ENCODE measurements at regions not wholly inside any gene's neighbourhood (a gene's known extent, or its start where the extent isn't known, plus 50 kb on each side); places are given as distances from the start of the nearest gene placed in this dataset.

DNA sequence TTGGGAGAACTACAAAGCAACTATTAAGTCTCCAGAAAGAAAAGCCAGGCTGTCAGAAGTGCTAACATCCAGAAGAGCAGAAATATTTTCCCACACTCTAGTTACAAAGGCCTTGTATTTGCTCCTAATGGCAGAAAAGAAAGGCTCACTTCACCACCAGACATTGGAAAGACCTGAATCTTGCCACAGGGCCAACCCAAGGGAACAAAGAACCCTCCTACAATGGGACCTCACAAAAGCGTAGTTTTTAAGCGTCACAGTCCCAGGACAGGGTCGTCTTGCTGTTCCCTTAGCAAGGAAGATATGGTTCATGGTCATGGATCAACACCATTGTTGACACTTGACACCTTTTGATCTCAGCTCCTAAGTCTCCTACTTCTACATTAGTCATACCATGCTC, 119.1 kb downstream of the RPS29 start:
- DNase-seq (ENCODE audit: insufficient read length, low spot score): no peak

DNA sequence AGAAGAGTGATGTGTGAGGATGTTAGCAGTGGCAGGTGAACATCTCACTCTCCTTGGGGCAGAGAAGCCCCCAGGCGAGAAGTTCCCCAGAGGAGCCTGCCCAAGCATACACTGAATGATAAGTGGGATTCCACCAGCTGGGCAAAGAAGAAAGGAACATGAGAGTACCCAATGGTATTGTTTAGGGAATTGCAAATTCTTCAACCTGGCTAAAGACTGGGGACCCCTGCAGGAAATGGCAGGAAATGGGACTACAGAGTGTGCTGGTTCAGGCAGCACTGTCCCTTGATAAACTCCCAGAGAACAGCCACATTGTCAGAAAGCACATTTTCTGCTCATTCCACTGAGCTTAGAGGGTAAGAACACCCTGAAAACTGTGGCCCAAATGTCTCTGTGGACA, 121.3 kb downstream of the RPS29 start:
- FAIRE-seq (no peak), DNase-seq (ENCODE audit: insufficient read length, low spot score) (no peak)

More for the DNA sequence above, 119.1 kb downstream of the RPS29 start:
- no peak for FAIRE-seq

DNA sequence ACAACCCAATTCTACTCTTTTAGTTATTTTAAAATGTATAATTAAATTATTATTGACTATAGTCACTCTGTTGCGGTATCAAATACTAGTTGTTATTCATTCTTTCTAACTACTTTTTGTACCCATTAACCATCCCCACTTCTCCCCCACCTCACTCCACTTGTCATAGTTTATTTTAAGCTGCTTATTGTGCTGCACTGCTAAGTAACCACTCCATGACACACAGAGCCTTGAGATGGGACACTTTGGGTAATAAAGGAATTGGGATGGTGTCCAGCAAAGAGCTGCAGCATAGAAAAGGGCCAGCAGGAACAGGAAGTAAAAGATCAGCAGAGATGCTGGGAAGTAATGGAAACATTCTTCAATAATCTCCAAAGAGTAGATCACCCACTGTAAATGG, 123.0 kb downstream of the RPS29 start:
- FAIRE-seq: no peak
- DNase-seq (ENCODE audit: insufficient read length, low spot score): no peak

DNA sequence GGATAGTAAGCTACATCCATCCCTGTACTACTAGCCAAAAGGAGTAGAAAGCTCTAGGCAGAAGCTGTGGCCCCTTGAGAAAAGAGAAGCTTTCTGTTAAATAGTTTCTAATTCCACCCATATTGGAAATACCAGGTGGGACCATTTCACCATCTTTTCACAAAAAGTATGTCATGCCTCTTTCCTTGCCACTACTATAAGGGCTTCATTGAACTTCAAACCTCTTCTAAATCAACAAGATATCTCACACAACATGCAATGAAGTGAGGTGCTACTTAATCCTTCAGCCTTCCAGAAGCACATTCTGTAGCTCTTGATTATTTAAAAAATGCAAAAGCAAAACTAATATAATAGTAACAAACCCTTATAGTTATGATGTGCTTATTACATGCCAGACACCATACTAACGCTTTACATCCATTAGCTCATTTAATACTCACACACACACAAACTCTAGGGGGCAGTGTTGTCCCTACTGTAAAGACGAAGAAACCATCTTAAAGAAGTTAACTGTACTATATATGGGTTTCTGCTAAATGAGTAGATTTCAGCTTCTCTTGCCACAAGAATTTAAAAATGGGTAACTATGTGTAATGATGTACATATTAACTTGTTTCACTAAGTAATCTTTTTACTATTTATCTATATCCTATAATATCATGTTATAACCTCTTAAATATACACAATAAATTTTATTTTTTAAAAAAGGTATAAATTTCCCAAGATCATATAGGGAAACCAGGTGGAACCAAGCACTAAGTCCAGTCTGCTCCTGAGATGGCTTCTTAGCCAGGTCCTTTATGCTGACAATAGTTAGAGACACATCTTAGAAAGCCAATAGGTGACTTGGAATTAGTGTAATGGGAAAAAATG, 124.4 kb downstream of the RPS29 start:
- FAIRE-seq (peak; percentile 87), DNase-seq (ENCODE audit: insufficient read length, low spot score) (peak; percentile 31)

DNA sequence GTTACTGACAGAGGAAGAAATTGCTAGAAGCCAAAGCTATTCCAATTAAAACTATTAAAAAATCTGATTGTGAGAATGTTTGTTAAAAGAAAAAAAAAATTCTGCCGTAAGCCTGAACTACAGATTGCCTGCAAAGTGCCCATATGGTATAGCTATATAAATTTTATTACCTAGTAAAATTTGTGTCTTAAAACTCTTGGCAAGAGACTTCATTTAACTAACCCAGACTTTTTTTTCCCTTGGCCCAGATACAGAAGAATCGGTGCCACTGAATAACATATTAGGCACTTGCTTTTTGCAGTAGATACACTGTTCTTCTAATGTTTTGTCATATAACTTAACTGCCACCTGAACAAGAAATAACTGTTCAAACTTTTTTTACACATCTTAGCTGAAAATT, 125.5 kb downstream of the RPS29 start:
- FAIRE-seq (no peak), DNase-seq (ENCODE audit: insufficient read length, low spot score) (no peak)

DNA sequence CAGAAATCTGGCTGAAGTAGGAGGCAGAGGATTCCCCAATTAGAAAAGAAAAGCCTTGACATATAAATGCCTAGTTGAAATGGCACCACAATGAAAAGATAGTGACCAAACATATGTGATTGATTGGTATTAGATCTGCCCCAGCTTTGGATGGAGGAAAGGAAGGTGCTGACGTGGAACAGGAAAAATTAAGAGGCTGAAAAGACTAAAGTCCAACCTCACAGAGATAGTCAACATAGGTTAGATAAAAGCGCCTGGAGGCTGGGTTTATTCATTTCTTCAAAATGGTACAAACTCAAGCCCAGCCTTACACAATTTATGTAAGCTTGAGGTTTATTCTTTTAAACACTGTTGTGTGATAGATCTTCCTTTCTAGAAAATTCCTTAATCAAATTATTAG, 129.6 kb downstream of the RPS29 start:
- no peak for FAIRE-seq

DNA sequence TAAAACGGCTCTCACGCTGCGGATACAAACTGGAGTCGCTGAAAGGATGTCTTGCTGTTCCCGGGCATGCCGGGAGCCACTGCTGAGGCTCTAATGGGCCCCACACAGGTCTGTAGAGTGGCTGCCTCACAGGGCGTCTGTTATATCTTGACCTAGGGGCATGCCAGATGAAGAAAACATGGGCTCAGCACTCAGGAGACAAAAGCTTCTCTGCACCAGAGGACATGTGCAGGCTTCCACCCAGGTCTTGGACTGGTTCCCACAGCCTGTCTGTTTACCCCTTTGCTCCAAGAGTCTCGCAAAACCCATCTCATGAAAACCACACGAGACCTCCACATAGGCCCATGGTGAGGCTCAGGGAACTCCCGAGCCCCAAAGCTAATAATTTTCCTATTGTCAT, 134.2 kb downstream of the RPS29 start:
- no peak for DNase-seq (ENCODE audit: insufficient read length, low spot score)
- no peak for FAIRE-seq

More for the DNA sequence above, 129.6 kb downstream of the RPS29 start:
- no peak for DNase-seq (ENCODE audit: insufficient read length, low spot score)

DNA sequence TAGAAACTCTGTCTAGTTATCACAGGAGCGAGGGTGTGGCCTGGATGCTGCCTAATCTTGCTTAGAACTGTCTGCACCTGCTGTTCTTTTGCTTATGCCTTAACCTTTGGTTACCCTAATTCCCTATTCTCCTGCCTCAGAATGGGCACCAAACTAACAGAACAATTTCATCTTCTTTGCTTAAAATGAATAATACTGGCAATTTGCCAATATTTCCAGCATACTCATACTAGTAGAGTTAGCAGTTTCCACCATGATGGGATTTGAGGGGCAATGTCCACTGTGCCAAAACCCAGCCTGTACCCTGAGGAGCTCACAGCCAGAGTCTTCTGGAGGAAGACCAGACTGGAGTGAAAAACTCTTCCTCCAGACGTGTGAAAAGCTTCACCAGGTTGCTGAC, 136.4 kb downstream of the RPS29 start:
- no peak for FAIRE-seq
- DNase-seq (ENCODE audit: insufficient read length, low spot score): no peak

DNA sequence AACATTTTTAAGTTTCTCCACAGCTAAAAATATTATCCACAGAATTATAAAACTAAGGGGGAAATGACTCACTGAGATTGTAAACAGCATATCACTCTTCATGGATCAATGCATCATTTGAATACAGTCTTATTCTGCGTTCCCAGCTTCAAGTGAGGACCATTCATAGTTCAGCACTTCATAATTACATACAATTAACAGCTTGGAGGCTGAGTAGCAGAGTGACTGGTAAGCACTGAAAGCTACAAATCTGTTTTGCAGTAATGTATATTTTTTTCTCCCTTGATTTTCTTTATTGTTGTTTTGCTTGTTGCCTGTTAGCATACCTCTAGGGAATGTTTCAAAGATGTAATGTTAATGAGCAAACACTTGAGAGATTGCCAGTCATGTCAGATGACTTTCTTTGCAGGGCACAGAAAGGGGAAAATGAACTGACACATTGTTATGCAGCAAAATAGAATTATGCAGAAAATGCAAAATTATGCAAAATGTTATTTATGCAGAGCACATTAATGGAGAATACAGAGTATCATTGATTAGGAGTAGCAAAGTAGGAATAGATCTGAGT, 138.6 kb downstream of the RPS29 start:
- no peak for DNase-seq (ENCODE audit: insufficient read length, low spot score)

DNA sequence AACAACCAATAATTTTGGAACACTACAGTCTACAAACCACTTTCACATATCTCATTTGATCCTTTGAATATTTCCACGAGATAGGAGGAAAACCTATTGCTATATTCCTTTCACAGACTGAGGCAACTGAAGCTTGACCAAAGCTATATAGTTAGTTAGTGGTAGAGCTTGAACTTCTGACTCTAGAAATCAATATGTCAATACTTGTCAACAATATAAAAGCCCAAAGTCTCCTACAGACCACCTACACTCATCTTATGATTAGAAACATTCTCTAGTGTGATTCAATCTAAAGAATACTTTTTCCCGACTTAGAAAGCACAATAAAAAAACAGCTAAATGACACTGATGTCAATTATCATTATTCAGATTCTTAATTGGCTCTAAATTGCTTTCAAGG, 139.4 kb downstream of the RPS29 start:
- DNase-seq (ENCODE audit: insufficient read length, low spot score): no peak
- no peak for FAIRE-seq

More for the DNA sequence above, 138.6 kb downstream of the RPS29 start:
- no peak for FAIRE-seq

DNA sequence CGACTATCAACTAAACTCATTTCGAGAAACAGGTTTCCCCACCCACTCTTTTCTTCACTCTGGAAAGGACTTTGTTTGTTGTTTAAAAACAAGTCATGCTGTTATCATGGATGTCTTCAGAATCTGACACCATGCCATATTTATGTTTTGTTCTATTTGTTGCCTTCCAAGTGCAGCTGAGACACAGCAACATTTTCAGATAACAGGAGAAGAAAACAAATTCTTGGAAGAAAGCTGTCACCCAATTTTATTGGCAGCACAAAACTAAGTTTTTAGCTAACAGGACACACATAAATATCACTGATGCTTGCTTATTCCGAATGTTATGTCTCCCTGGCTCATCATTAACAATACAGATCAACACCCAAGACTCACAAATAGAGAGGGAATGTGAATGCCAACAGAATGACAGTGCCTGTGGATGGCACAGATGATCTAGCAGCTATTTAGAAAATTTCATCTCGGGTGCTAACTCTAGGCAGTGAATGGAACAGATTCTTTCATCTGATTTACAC, 147.9 kb downstream of the RPS29 start:
- DNase-seq (ENCODE audit: insufficient read length, low spot score) (no peak), FAIRE-seq (no peak)

DNA sequence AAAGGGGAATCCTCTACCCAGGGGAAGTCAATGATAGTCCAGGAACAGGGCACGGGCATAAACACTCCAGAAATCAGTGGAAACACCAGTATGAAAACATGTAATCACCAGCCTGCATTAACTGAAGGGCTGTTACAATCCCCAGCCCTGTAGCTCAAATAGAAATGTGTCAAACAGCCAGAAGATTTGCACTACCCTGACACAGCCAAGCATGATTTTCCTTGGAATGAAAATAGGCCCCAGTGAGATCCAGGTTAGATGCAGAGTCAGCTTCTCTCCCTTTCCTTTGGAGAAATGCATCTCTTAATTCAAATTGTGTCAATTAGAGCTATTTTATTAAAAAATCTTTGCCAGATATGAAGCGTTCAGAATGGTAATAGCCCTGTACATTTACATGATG, 158.1 kb downstream of the RPS29 start:
- DNase-seq (ENCODE audit: insufficient read length, low spot score): no peak
- no peak for FAIRE-seq

DNA sequence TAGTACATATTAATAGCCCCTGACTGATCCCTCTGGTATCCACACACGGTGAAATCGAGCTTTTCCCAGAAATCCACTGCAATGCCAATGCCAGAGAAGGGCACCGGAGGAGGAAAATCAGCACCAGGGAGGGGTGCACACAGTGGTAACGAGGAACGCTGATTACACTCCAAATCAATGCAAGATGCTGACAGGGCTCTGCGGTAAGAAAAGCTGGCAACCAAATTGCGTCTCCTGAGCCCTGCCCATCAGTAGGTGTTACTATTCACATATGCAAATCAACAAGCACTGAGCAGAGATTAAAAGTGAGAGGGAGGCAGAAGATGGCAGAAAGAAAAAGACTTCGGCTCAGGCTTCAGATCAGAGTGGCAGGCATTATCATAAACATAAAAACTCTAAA, 159.1 kb downstream of the RPS29 start:
- FAIRE-seq (no peak), DNase-seq (ENCODE audit: insufficient read length, low spot score) (no peak)

DNA sequence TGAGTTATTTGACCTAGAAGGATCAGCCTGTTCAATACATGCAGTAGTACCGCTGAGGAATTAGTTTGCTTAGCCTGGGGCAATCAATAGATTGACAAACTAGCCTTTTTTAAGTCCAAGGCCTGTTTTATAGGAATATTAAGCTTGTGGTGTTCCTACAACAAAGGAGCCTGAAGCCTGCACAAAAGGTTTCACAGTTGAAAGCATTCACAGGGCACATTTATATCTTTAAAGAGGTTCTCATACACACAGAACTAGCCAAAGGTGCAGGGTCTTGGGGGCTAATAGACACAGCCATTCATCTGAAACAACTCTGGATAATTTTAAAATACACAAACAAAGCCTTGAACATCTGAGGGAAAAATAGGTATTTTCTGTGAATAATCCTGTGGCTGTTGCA, 160.3 kb downstream of the RPS29 start:
- no peak for FAIRE-seq
- no peak for DNase-seq (ENCODE audit: insufficient read length, low spot score)

DNA sequence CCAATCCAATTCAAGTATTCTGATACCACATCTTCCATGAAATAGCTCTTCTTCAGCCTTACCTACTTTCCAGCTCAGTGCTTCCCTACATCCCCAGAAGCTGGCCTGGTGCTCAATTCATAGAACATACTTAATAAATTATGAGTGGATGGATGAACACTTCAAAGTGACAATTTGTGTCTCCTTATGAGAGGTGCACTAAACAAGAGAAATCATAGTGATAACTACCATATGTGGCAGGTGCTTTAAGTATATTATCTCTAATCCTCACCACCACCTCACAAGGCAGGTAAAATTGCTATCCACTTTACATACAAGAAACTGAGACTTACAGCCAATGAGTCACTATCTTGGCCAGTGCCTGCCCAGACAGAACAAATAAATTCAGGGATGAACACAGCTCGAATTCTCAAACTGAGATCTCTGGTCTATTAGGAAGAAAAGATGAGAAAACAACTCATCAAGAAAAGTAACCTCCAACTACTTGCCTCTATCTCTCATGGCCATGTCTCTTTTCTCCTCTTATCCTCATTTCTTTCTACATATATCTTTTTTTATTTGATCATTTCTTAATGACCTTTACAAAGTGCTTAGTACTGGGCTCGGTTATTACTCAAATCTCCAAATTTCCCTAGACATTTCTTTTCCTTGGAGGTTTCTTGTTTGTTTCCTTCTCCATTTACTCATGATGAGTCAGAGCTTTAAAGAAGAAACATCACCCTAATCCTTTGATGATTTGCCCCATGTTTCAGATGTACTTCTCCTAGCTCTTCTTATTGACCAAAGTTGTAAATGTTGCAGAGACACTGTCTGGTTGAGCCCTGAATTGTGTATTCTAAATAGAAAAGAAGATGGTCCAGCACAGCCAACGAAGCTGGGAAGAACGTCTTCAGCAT, 161.5 kb downstream of the RPS29 start:
- no peak for FAIRE-seq
- no peak for DNase-seq (ENCODE audit: insufficient read length, low spot score)

DNA sequence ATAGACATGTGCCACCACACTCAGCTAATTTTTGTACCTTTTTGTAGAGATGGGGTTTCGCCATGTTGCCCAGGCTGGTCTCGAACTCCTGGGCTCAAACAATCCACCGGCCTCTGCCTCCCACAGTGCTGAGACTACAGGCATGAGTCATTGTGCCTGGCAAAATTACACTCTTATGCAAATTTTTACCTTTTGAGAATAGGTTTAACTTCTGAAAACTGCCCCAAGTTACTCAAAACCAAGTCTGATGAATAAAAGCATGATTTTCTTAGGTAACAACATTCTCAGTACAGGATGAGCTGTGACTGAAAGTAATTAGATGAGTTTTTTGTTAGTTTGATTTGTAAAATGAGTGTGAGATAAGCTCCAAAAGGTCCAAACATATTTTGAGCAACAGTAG, 166.0 kb downstream of the RPS29 start:
- DNase-seq (ENCODE audit: insufficient read length, low spot score) (no peak), FAIRE-seq (no peak)

DNA sequence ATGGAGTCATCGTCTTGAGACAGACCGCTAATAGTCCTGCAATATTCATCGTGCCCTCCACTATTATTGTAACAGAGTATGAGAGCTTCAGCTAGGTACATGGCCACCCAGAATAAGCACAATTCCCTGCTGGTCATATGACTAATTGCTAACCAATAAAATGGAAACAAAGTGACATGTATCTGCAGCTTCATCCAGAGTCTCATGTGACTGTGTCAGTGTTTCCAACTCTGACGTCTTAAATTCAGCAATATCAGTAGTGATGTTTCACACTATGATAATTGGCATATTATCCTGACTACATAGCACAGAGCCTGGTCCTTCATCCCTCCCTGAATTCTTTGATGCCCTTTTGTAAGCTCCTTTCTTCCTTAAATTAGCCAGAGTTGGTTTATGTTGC, 167.4 kb downstream of the RPS29 start:
- no peak for DNase-seq (ENCODE audit: insufficient read length, low spot score)
- FAIRE-seq: no peak

DNA sequence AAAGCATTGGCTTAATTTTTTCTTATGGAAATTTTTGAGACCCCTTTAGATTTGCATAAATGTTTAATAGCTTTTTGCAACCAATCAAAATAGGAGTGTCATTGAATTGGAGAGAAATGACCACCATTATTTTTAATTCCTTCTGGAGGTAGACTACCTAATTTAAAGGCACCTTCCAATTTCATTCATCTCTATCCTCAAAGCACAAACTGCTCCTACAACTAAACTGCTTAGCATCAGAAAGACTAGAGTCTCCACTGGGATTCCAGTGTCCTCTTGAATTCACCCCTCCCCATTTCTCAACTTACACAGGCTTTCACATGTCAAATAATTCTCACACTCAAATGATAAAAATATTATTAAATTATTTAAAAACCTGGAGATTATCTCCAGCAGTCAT, 168.4 kb downstream of the RPS29 start:
- FAIRE-seq: no peak
- DNase-seq (ENCODE audit: insufficient read length, low spot score): no peak

DNA sequence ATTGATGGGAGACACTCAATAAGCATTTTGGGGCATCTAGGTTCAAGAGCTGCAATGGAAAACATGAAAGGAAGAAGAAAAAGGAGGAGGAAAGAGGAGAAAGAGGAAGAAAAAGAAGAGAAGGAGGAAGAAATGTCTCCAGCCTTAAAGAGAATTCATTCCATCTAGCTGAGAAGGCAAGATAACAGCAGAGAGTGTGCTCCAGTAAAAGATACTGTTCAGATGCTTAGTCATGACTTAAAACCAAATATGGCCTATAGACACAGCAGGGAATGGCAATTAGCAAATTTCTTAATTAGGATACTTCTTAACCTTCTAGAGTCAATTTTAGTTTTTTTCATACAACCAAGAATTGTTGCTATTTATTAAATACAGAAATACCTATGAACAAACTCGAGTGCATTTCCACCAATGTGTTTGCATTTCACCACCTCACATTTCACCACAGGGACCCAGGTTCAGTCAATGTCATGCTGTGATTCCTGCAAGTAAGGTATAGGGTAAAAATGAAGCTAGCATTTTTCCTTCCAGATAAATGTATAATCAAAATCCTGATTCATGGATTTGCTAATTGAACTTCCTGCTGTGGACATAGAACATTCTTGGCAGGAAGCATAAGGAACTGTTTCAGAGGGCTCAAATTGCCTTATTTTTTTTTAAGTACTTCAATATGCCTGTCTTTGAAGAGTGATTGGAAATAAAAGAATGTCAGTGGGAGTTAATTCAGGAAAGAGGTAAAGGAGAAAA, 177.8 kb downstream of the RPS29 start:
- FAIRE-seq (no peak), DNase-seq (ENCODE audit: insufficient read length, low spot score) (no peak)

DNA sequence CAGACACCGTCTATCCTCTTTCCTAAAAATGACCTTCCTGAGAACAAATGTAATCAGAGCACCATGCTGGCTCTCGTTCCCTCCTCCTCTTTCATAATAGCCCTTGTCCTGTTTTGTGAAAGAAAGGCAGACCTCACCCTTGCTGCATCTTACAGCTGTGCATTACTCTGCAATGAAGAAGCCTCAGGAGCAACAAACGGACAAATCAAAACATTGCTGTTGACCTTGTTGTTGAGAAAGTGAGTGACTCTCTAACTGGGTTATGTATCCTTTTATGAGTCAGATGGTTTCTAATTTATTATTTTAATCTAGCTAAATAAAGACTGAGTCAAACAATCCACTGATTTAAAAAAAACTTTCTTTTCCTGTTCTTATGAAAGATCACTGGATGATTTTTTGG, 180.9 kb downstream of the RPS29 start:
- DNase-seq (ENCODE audit: insufficient read length, low spot score): no peak
- FAIRE-seq: no peak

DNA sequence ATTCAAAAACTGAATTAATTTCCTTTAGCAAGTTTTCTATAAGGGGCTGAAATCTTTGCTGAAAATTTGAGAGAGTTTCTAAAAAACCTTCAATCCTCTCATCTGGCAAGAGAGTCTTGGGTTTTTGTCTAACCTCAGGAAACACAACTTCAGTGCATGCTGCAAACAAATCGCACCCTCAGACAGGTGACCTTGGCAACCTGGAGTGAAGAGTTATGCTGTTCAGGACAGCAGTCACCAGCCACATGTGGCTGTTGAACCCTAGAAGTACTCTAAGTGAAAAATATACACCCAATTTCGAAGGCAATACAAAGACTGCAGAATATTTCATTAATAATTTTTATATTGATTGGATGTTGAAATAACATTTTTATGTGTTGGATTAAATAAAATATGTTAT, 184.8 kb downstream of the RPS29 start:
- FAIRE-seq: no peak
- no peak for DNase-seq (ENCODE audit: insufficient read length, low spot score)

Measured in GM19239 (cell line).